HG03159 (cell line): ENCODE measurements at regions not wholly inside any gene's neighbourhood (a gene's known extent, or its start where the extent isn't known, plus 50 kb on each side); places are given as distances from the start of the nearest gene placed in this dataset.

Experiments used
- ATAC-seq: cut with Tn5 transposase; IDR thresholded peaks from one replicate; pipeline ENCODE4 v1.9.1; 2021; ENCODE audit warnings: mild to moderate bottlenecking, moderate library complexity; ENCODE audit not compliant: unreplicated experiment

DNA sequence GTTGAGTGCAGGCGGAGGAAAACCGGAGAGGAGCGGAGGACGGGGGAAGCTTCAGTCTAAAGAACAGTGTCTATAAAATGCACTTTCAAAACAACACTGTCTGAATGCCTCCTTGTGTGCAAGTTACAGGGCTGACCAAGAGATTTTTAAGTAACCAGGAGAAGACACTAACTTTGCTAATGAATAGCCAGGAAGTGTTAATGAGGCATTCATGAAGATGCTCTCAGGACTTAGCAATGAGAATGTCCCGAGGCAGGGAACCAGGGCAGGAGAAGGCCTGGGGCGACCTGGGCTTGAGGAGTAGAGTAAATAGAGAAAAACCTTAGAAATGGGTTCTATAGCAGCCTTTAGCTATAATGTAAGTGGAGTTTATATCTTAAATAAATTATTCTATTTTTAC, 312.1 kb downstream of the SKIDA1 start:
- no peak for ATAC-seq

DNA sequence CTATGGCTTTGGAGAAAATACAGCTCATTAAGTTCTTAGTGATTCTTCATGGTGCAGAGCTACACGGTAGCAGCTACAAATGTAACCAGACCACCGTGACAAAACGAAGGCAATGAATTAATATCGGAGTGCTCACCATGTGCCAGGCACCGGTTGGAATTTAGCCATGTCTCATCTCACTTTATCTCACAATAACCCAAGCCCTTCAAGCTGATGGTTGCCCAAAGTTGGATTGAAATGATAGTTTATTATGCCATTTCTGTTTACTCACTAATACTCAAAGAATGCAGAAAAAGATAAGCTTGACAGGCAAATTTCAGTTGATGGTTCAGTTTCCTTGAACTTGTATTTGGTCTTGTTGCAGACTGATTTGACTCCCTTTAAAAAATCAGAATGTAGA, 312.6 kb downstream of the SKIDA1 start:
- ATAC-seq: no peak

- no peak for ATAC-seq
Observed at GRCh38 chr10:21212348-21212747, 313.1 kb downstream of the SKIDA1 start.

DNA sequence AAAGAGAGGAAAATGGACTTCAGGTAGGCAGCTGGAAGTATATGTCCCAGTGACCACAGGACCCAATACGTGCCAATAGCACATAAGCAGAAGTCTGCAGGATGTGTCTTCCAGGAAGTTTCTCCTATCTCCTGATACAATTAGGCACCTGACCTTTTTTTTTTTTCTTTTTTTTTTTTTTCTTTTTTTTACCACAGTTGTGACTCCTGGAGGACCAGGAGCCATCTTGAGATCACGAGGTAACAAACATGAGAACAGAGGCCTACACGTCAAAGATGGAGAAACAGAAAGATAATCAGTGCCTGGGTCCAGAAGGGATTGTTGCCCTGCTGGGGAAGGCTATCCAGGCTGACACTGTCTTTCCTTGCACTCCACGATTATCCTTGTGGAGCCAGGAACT, 312.4 kb upstream of the NEBL start:
- no peak for ATAC-seq

GRCh38 chr10:21208666-21209316, 311.7 kb upstream of the NEBL start:
- no peak for ATAC-seq

- ATAC-seq: no peak
Observed at GRCh38 chr10:21207852-21208646, 310.9 kb upstream of the NEBL start.

DNA sequence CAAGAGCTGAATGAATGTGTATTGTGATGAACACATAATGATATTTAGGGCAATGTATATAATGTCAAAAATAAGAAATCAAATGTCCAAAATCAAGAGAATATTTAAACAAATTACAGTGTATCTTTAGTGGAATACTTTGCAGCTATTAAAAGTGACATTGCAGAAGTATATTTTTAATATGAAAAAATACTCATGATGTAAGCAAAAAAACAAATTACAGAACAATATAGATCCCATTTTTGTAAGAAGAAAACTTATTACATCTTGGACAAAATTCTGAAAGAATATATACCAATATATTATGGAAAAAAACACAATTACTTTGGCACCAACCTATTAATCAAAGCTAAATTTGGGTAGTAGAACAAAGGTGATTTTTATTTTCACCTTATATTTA, 308.2 kb upstream of the NEBL start:
- no peak for ATAC-seq

GRCh38 chr10:21203473-21204107, 306.5 kb upstream of the NEBL start:
- ATAC-seq: no peak

GRCh38 chr10:21202776-21203462, 305.8 kb upstream of the NEBL start:
- ATAC-seq: no peak

DNA sequence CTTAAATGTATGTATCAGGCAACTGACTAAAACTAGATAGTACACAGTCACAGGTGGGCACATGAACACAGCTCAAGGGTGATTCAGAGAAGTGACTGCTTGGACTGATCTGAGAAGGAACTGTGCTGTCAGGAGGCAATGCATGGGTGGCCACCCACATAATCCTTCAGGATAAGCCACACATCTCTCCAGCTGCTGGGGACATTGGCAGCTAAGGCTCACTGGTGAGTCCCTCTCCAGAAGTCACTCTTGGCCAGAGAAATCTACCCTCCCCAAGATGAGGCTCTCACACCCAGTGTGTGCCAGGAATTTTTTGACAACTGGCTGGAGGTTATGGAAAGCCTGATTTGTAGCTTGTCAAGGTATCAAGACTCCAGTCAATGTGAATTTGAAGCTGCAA, 302.4 kb upstream of the NEBL start:
- no peak for ATAC-seq

- ATAC-seq: no peak
Observed at GRCh38 chr10:21197838-21198237, 300.7 kb upstream of the NEBL start.

GRCh38 chr10:21196822-21197395, 299.8 kb upstream of the NEBL start:
- ATAC-seq: no peak

GRCh38 chr10:21195252-21195651, 298.1 kb upstream of the NEBL start:
- no peak for ATAC-seq

GRCh38 chr10:21194510-21194993, 297.4 kb upstream of the NEBL start:
- ATAC-seq: no peak

DNA sequence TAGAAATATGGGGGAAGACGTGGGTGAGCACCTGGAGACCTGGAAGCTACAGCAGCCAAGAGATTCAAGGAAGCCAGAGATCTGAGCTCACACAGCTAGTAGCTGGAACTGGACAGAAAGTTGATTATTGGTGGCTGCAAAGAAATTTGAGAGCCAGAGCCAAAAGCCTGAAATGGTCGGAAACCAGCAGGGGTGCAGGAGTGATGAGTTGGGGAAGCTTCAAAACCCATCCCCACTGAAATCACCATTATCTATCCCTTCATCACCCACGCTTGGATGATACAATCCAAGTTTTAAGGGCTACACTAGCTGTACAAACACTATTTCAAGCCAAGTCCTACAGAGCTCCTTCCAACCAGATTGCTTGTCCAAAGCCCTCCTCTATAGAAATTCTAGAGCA, 296.1 kb upstream of the NEBL start:
- ATAC-seq: no peak

- no peak for ATAC-seq
Observed at GRCh38 chr10:21191512-21191911, 294.4 kb upstream of the NEBL start.

- no peak for ATAC-seq
Observed at GRCh38 chr10:21184984-21185383, 287.9 kb upstream of the NEBL start.

DNA sequence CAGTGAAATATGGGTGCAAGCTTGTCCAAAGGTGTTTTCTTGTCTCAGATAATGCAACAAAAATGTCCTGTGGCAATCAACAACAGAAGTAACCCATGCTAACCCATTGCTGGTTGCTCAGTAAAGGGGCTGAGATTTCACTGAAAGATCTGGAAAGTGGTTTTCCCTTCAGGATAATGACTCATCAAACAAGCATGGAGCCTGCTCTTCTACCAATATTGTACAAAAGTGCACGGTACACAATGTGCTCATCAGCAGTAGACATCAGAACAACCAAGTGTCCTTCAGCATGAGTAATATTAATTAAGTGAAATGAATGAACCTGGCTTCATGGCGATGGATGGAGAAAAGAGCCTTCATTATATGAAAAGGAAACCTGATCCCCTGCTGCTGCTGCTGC, 287.1 kb upstream of the NEBL start:
- no peak for ATAC-seq

GRCh38 chr10:21183025-21183424, 285.9 kb upstream of the NEBL start:
- ATAC-seq: no peak

DNA sequence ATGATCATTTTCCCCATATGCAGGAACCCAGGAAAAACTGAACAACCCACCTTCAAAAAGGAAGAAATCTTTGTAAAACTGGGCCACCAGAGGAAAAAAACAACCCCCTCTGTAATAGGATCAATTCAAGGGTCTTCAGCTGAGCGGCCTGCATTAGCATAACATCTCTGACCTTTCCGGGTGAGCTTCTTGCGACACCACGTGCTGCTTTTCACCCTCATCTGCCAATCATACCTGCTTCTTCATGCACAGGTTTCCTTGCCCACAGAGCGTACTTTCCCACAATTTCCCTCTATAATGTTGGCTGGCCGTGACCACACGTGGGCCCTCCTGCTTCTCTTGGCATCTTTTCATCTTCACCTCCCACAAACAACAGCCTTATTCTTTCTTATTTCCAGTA, 284.3 kb upstream of the NEBL start:
- ATAC-seq: no peak

- ATAC-seq: no peak
Observed at GRCh38 chr10:21180604-21181003, 283.5 kb upstream of the NEBL start.
